OCI-LY3 (cell line): ENCODE measurements at regions not wholly inside any gene's neighbourhood (a gene's known extent, or its start where the extent isn't known, plus 50 kb on each side); places are given as distances from the start of the nearest gene placed in this dataset.
A peak's percentile ranks its signal among the peaks of the same experiment; 100 is the strongest.

Source experiments
- H2AFZ ChIP-seq: fragments of 200-600, 300-600 bp; shearing (Covaris generic); 2 replicates; pipeline ENCODE4 v1.6.0; 2014; ENCODE audit warnings: antibody characterized with exemption, low read depth, low read length
- H3K27ac ChIP-seq: fragments of 200-600, 300-600 bp; sonication (generic); 2 replicates; pipeline ENCODE4 v1.5.1; 2014; ENCODE audit warnings: mild to moderate bottlenecking, low read length, moderate library complexity, mixed read lengths
- H3K27me3 ChIP-seq: fragments of 200-600, 300-600 bp; sonication (generic); 2 replicates; pipeline ENCODE4 v1.6.1; 2014; ENCODE audit warnings: low read depth, low read length, mixed read lengths
- H3K36me3 ChIP-seq: fragments of 200-600, 300-600 bp; sonication (generic); replicated peaks from 2 replicates; pipeline ENCODE3; 2014; ENCODE audit warnings: low read depth, low read length, mixed read lengths
- H3K4me1 ChIP-seq: fragments of 300-600, 200-600 bp; sonication (generic); 2 replicates; pipeline ENCODE4 v1.6.1; 2014; ENCODE audit warnings: low read length, mixed read lengths
- H3K4me2 ChIP-seq: fragments of 200-600, 300-600 bp; sonication (generic); 2 replicates; pipeline ENCODE4 v1.6.1; 2014; ENCODE audit warnings: low read length, mixed read lengths
- H3K4me3 ChIP-seq: fragments of 300-600, 200-600 bp; sonication (generic); 2 replicates; pipeline ENCODE4 v1.5.1; 2014; ENCODE audit warnings: antibody characterized with exemption, mild to moderate bottlenecking, low read length, moderate library complexity
- H3K79me2 ChIP-seq: fragments of 300-600, 200-600 bp; shearing (Covaris generic); 2 replicates; pipeline ENCODE4 v1.6.1; 2014; ENCODE audit warnings: mild to moderate bottlenecking, low read length, mixed read lengths
- H3K9ac ChIP-seq: fragments of 300-600, 200-600 bp; shearing (Covaris generic); 2 replicates; pipeline ENCODE4 v1.6.0; 2014; ENCODE audit warnings: mild to moderate bottlenecking, low read length, moderate library complexity
- H3K9me3 ChIP-seq: fragments of 200-600, 300-600 bp; shearing (Covaris generic); 2 replicates; pipeline ENCODE4 v1.6.1; 2014; ENCODE audit warnings: low read length, mixed read lengths; ENCODE audit not compliant: insufficient read depth
- H4K20me1 ChIP-seq: fragments of 200-600, 300-600 bp; sonication (generic); 2 replicates; pipeline ENCODE4 v1.6.1; 2016; ENCODE audit warnings: low read length, mixed read lengths; ENCODE audit not compliant: insufficient read depth
- CTCF ChIP-seq: fragments of 200-600, 300-600 bp; sonication (generic); IDR thresholded peaks from 2 replicates; pipeline ENCODE4 v1.5.1; 2014; ENCODE audit warnings: antibody characterized with exemption, low read length, low read depth
- EZH2phosphoT487 ChIP-seq: fragments of 200-600 bp; shearing (Covaris generic); IDR thresholded peaks from 2 replicates; pipeline ENCODE4 v1.6.1; 2018; ENCODE audit warnings: antibody characterized with exemption, mixed run types, low read depth

DNA sequence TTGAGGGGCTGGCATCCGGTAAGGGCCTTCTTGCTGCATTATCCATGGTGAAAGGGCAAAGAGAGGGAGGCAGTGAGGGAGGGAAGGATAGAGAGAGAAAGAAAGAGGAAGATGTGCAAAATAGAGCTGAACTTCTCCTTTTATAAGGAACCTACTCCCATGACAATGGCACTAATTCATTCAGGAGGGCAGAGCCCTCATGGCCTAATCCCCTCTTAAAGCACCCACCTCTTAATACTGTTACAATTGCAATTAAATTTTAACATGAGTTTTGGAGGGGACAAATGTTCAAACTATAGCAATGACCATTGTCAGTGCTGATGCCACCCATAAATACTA, 60.2 kb downstream of the CXCR4 start:
- no peak for TF ChIP-seq EZH2phosphoT487
- TF ChIP-seq CTCF = no peak
- H3K4me1 ChIP-seq = peaks cover 79% of the 10 kb centered on the region
- H3K9me3 ChIP-seq = no peaks in the 10 kb centered on the region
- H3K4me2 ChIP-seq = peak overlapping the region; percentile 93
- H3K27ac ChIP-seq = peak overlapping the region; percentile 99
- H3K27me3 ChIP-seq = no peaks in the 10 kb centered on the region
- H3K9ac ChIP-seq = peak overlapping the region; percentile 89
- H2AFZ ChIP-seq = no peak overlapping the region
- peak overlapping the region; percentile 61; the same call in 1 of the 2 replicates for H3K4me3 ChIP-seq
- no peaks in the 10 kb centered on the region for H4K20me1 ChIP-seq
- no peaks in the 10 kb centered on the region for H3K79me2 ChIP-seq
- no peaks in the 10 kb centered on the region for H3K36me3 ChIP-seq

DNA sequence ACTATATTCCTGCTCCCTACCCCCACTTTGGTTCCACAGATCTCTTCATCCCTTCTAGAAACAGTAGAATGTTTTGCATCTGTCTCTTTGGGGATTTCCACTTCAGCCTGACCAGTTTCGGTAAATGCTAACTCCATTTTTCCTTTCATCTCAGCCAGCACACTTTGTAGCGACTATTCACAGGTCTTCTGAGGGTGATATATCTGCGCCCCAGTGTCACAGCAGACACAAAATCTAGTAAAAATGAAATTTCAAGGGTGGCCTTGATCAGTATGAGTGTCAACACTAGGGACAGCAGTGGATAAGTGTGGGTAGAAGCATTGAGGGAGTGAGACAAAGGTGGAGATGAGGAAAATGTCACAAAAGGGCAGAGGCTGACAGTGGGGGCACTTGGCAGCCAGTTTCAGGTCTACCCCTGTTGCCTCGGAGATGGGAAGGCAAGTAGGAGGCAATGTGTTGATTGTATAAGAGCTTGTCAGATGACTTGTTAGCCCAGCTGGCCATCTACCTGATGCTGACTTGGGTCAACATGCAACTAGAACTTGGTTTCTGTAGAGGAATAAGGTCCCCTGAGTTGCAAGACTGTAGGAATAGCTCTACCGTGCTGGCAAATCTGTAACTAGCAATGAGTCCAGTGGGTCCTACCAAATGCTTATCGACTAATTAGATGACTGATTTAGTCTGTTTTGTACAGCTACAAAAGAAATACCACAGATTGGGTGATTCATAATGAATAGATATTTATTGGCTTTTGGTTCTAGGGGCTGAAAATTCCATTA, 60.7 kb downstream of the CXCR4 start:
- no peaks in the 10 kb centered on the region for H4K20me1 ChIP-seq
- no peak for TF ChIP-seq CTCF
- no peak for TF ChIP-seq EZH2phosphoT487
- H3K9me3 ChIP-seq = no peaks in the 10 kb centered on the region
- H3K27ac ChIP-seq = peak overlapping the region; percentile 99
- peak overlapping the region; percentile 89 for H3K9ac ChIP-seq
- no peaks in the 10 kb centered on the region for H3K79me2 ChIP-seq
- H3K36me3 ChIP-seq = no peaks in the 10 kb centered on the region
- peak overlapping the region; percentile 93 for H3K4me2 ChIP-seq
- H2AFZ ChIP-seq = no peak overlapping the region
- H3K27me3 ChIP-seq = no peaks in the 10 kb centered on the region
- peaks cover 84% of the 10 kb centered on the region for H3K4me1 ChIP-seq
- H3K4me3 ChIP-seq = peak overlapping the region; percentile 61

DNA sequence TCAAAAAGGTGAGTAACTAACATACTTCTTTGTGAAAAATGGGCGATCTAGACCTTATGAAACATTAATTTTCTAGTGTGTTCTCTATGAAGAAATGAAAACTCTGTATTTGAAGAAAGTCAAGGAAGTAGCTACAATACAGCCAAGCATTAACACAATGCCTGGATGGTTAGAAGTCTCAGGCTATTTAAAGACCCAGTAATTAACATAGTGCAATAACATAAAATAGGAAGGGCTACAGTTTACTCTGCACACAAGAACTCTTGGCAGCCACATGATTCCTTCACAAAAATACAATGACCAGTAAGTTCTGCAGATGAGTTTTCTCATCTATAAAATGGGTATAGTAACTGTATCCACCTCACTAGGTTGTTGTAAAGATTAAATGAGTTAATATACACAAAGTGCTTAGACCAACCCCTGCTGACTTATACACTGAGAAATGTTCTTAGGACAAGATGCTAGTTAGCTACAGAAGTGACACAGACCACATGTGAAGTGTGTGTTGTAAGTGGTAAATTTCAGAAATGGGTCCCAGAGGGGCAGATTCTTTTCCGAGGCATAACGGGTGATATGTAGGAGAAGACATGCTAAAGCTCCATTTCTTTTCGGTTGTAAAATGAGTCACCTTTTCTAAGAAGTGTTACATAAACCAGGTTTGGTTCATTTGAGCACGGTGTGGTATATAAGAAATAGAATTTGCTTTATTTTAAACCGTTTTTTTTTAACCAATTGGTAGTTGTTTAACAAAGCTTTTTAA, 61.8 kb downstream of the CXCR4 start:
- H3K79me2 ChIP-seq = no peaks in the 10 kb centered on the region

More for the DNA sequence above, 61.8 kb downstream of the CXCR4 start:
- Histone ChIP-seq H3K27ac (peak overlapping the region; percentile 99), H3K27me3 (no peaks in the 10 kb centered on the region), H4K20me1 (no peaks in the 10 kb centered on the region), H3K36me3 (no peaks in the 10 kb centered on the region), H3K9ac (peak overlapping the region; percentile 89), H3K9me3 (no peaks in the 10 kb centered on the region), H3K4me3 (peak overlapping the region; percentile 61), H3K4me2 (peak overlapping the region; percentile 93), H2AFZ (no peak overlapping the region), H3K4me1 (peaks cover 91% of the 10 kb centered on the region)
- TF ChIP-seq CTCF = no peak
